Astrocyte of the cerebellum (primary cell): ENCODE measurements at regions not wholly inside any gene's neighbourhood (a gene's known extent, or its start where the extent isn't known, plus 50 kb on each side); places are given as distances from the start of the nearest gene placed in this dataset.

Experiments
- DNase-seq: peaks from one replicate; pipeline ENCODE4 v3.0.0-alpha.2; 2011; ENCODE audit warnings: low read depth
- H3K4me3 ChIP-seq: 2 replicates; pipeline ENCODE4 v1.5.1; 2011; ENCODE audit warnings: mild to moderate bottlenecking, low read depth, low read length, moderate library complexity
- CTCF ChIP-seq: IDR thresholded peaks from 2 replicates; pipeline ENCODE4 v1.5.1; 2012; ENCODE audit warnings: low read length, low read depth, moderate library complexity, mild to moderate bottlenecking; ENCODE audit errors: missing control alignments
- in situ Hi-C: cut with HindIII; loops from 2 replicates; pipeline ENCODE4 v1.10.0; 2017; ENCODE audit warnings: low sequenced_read_pairs

GRCh38 chr18:64202210-64202836, 53.4 kb upstream of the LINC00305 start:
- no peak for DNase-seq
- H3K4me3 ChIP-seq, result no peak overlapping the region
- TF ChIP-seq CTCF, result no peak
- in situ Hi-C loops, result no loop called here

GRCh38 chr18:64201781-64202180, 52.9 kb upstream of the LINC00305 start:
- no peak for TF ChIP-seq CTCF
- no peak overlapping the region for H3K4me3 ChIP-seq
- no peak for DNase-seq
- in situ Hi-C loops, result no loop called here

- no peak for TF ChIP-seq CTCF
- no peak for DNase-seq
- in situ Hi-C loops, result no loop called here
Measured at GRCh38 chr18:64199581-64199980, 50.7 kb upstream of the LINC00305 start.

More at GRCh38 chr18:64199581-64199980, 50.7 kb upstream of the LINC00305 start:
- H3K4me3 ChIP-seq, result no peak overlapping the region
